Subcutaneous abdominal adipose tissue (tissue), 5 donors: ENCODE measurements at regions not wholly inside any gene's neighbourhood (a gene's known extent, or its start where the extent isn't known, plus 50 kb on each side); places are given as distances from the start of the nearest gene placed in this dataset.

Experiments used
- H3K27ac ChIP-seq: one replicate; pipeline ENCODE4 v1.7.0; 2013; ENCODE audit warnings: low read depth, mild to moderate bottlenecking, inconsistent platforms, low read length, moderate library complexity
- H3K27me3 ChIP-seq, 5 donors: one replicate each; pipeline ENCODE4 v1.7.0; 2013; ENCODE audit warnings: low read length in 5 of 5, inconsistent platforms in 1 of 5; ENCODE audit not compliant: control insufficient read depth in 5 of 5, insufficient read depth in 4 of 5
- H3K36me3 ChIP-seq, 5 donors: one replicate each; pipeline ENCODE4 v1.7.0; 2013; ENCODE audit warnings: low read length in 5 of 5; ENCODE audit not compliant: control insufficient read depth in 5 of 5, insufficient read depth in 5 of 5
- H3K4me1 ChIP-seq, 5 donors: one replicate each; pipeline ENCODE4 v1.7.0; 2013; ENCODE audit warnings: low read length in 5 of 5, mild to moderate bottlenecking in 3 of 5, moderate library complexity in 1 of 5; ENCODE audit not compliant: control insufficient read depth in 5 of 5, insufficient read depth in 5 of 5
- H3K4me3 ChIP-seq, 5 donors: one replicate each; pipeline ENCODE4 v1.7.0; 2013; ENCODE audit warnings: low read length in 5 of 5, low read depth in 1 of 5
- H3K9ac ChIP-seq, 5 donors: one replicate each; pipeline ENCODE4 v1.7.0; 2013; ENCODE audit warnings: low read length in 5 of 5, mild to moderate bottlenecking in 4 of 5, moderate library complexity in 3 of 5
- H3K9me3 ChIP-seq, 5 donors: one replicate each; pipeline ENCODE4 v1.7.0; 2013; ENCODE audit warnings: low read length in 5 of 5; ENCODE audit not compliant: control insufficient read depth in 5 of 5
- donor health status: healthy.
- donor health status: healthy.
- donor health status: healthy.
- donor health status: healthy.
- donor health status: healthy.

GRCh38 chrX:39755143-39756032 lies 342.4 kb downstream of the BCOR start:
- H3K36me3 ChIP-seq: no peaks in the 10 kb centered on the region
- H3K9me3 ChIP-seq: peaks cover 0 to 10% (median 4%) of the 10 kb centered on the region in 5 donors
- H3K4me1 ChIP-seq: peaks cover 1 to 20% (median 10%) of the 10 kb centered on the region in 5 donors
- no peak overlapping the region for H3K27ac ChIP-seq
- H3K9ac ChIP-seq: no peak overlapping the region
- H3K27me3 ChIP-seq: peaks cover under 1 to 7% (median 6%) of the 10 kb centered on the region in 5 donors
- no peak overlapping the region for H3K4me3 ChIP-seq

- Histone ChIP-seq H3K27ac (no peak overlapping the region), H3K36me3 (no peaks in the 10 kb centered on the region), H3K27me3 (peaks cover 0 to 10% (median 7%) of the 10 kb centered on the region in 5 donors), H3K4me1 (peaks cover 1 to 20% (median 10%) of the 10 kb centered on the region in 5 donors), H3K9me3 (peaks cover 0 to 7% (median 2%) of the 10 kb centered on the region in 5 donors), H3K9ac (no peak overlapping the region), H3K4me3 (no peak overlapping the region)
Observed at GRCh38 chrX:39756086-39756883, 341.5 kb downstream of the BCOR start.

- Histone ChIP-seq H3K4me1 (peaks cover 0 to 15% (median 7%) of the 10 kb centered on the region in 5 donors), H3K4me3 (no peak overlapping the region), H3K36me3 (no peaks in the 10 kb centered on the region), H3K27ac (no peak overlapping the region), H3K9ac (no peak overlapping the region), H3K27me3 (peaks cover 0 to 11% (median 10%) of the 10 kb centered on the region in 5 donors), H3K9me3 (no peaks in the 10 kb centered on the region)
Observed at GRCh38 chrX:39757971-39758370, 339.8 kb downstream of the BCOR start.

GRCh38 chrX:39758791-39759525 lies 338.8 kb downstream of the BCOR start:
- Histone ChIP-seq H3K27me3 (peaks cover 0 to 11% (median 10%) of the 10 kb centered on the region in 5 donors), H3K4me1 (peaks cover 0 to 12% (median 6%) of the 10 kb centered on the region in 5 donors), H3K4me3 (no peak overlapping the region), H3K27ac (no peak overlapping the region), H3K9me3 (no peaks in the 10 kb centered on the region), H3K36me3 (no peaks in the 10 kb centered on the region), H3K9ac (no peak overlapping the region)

GRCh38 chrX:39759526-39760224 lies 338.1 kb downstream of the BCOR start:
- peaks cover under 1 to 12% (median 10%) of the 10 kb centered on the region in 5 donors for H3K27me3 ChIP-seq
- H3K9me3 ChIP-seq: no peaks in the 10 kb centered on the region
- H3K4me3 ChIP-seq: no peak overlapping the region
- H3K27ac ChIP-seq: no peak overlapping the region
- H3K9ac ChIP-seq: no peak overlapping the region
- no peaks in the 10 kb centered on the region for H3K36me3 ChIP-seq
- H3K4me1 ChIP-seq: peaks cover 0 to 12% (median 6%) of the 10 kb centered on the region in 5 donors

GRCh38 chrX:39760930-39761329 lies 336.8 kb downstream of the BCOR start:
- no peak overlapping the region for H3K4me3 ChIP-seq
- H3K9me3 ChIP-seq: no peaks in the 10 kb centered on the region
- H3K36me3 ChIP-seq: no peaks in the 10 kb centered on the region
- no peak overlapping the region for H3K27ac ChIP-seq
- peaks cover 0 to 6% (median 3%) of the 10 kb centered on the region in 5 donors for H3K4me1 ChIP-seq
- no peak overlapping the region for H3K9ac ChIP-seq
- H3K27me3 ChIP-seq: peaks cover 4 to 16% (median 10%) of the 10 kb centered on the region in 5 donors

- no peak overlapping the region for H3K4me3 ChIP-seq
- H3K4me1 ChIP-seq: peaks cover 0 to 4% (median 0%) of the 10 kb centered on the region in 5 donors
- H3K9me3 ChIP-seq: no peaks in the 10 kb centered on the region
- H3K27ac ChIP-seq: no peak overlapping the region
- no peaks in the 10 kb centered on the region for H3K36me3 ChIP-seq
- peaks cover 4 to 16% (median 10%) of the 10 kb centered on the region in 5 donors for H3K27me3 ChIP-seq
- H3K9ac ChIP-seq: no peak overlapping the region
Observed at GRCh38 chrX:39762266-39762841, 335.4 kb downstream of the BCOR start.

- Histone ChIP-seq H3K4me1 (peaks cover 0 to 4% (median 0%) of the 10 kb centered on the region in 5 donors), H3K27me3 (peaks cover 3 to 14% (median 5%) of the 10 kb centered on the region in 5 donors), H3K4me3 (no peak overlapping the region), H3K9me3 (no peaks in the 10 kb centered on the region), H3K36me3 (no peaks in the 10 kb centered on the region), H3K9ac (no peak overlapping the region), H3K27ac (no peak overlapping the region)
Observed at GRCh38 chrX:39764441-39764914, 333.3 kb downstream of the BCOR start.

GRCh38 chrX:39765327-39765726 lies 332.4 kb downstream of the BCOR start:
- H3K4me1 ChIP-seq: peaks cover 0 to 4% (median 0%) of the 10 kb centered on the region in 5 donors
- H3K27me3 ChIP-seq: peaks cover 0 to 15% (median 5%) of the 10 kb centered on the region in 5 donors
- no peak overlapping the region for H3K27ac ChIP-seq
- H3K9me3 ChIP-seq: no peaks in the 10 kb centered on the region
- H3K36me3 ChIP-seq: no peaks in the 10 kb centered on the region
- no peak overlapping the region for H3K9ac ChIP-seq
- H3K4me3 ChIP-seq: no peak overlapping the region
